K562 (cell line): ENCODE measurements at regions not wholly inside any gene's neighbourhood (a gene's known extent, or its start where the extent isn't known, plus 50 kb on each side); places are given as distances from the start of the nearest gene placed in this dataset.

Source experiments
- BRD4 ChIP-seq: fragments of 200-600 bp; sonication (generic); IDR thresholded peaks from 2 replicates; pipeline ENCODE4 v1.6.1; 2017; ENCODE audit warnings: inconsistent platforms
- ETS2 ChIP-seq: IDR thresholded peaks from 2 replicates; pipeline ENCODE4 v1.6.1; 2016; ENCODE audit warnings: borderline replicate concordance, missing genetic modification characterization, mild to moderate bottlenecking, moderate library complexity, missing compliant biosample characterization; ENCODE audit not compliant: poor library complexity, severe bottlenecking
- GATAD2B ChIP-seq: fragments of 450-650 bp; IDR thresholded peaks from 2 replicates; pipeline ENCODE4 v1.6.1; 2017; ENCODE audit warnings: mild to moderate bottlenecking, borderline replicate concordance
- HDAC8 ChIP-seq: fragments of 450-650 bp; IDR thresholded peaks from 2 replicates; pipeline ENCODE4 v1.6.1; 2016; ENCODE audit warnings: mild to moderate bottlenecking, missing genetic modification characterization, moderate library complexity, missing compliant biosample characterization
- PHB ChIP-seq: fragments of 250-450 bp; sonication (Bioruptor Pico); IDR thresholded peaks from 2 replicates; pipeline ENCODE4 v1.5.0; 2021
- TAF1 ChIP-seq: IDR thresholded peaks from 2 replicates; pipeline ENCODE4 v1.6.1; 2011; ENCODE audit warnings: mild to moderate bottlenecking, low read length, moderate library complexity; ENCODE audit not compliant: insufficient read depth, control insufficient read depth, severe bottlenecking; ENCODE audit errors: extremely low read depth
- THRAP3 ChIP-seq: fragments of 450-650 bp; IDR thresholded peaks from 2 replicates; pipeline ENCODE4 v1.6.1; 2016; ENCODE audit warnings: mild to moderate bottlenecking, inconsistent platforms, borderline replicate concordance
- UBTF ChIP-seq, 2 experiments: IDR thresholded peaks; 2 replicates each; pipeline ENCODE4 v1.6.1; 2012; ENCODE audit warnings: improper control_type of control experiment in 2 of 2, low read depth in 2 of 2, low read length in 2 of 2, borderline replicate concordance in 1 of 2
- ZNF263 ChIP-seq: sonication (generic); formaldehyde crosslinking; IDR thresholded peaks from 2 replicates; pipeline ENCODE4 v1.8.0; 2022; ENCODE audit warnings: mild to moderate bottlenecking, missing genetic modification reagents, borderline replicate concordance
- TF ChIP-seq, protein P1 (sequence below), 2 experiments: fragments of 450-650 bp in 1 of 2; sonication (generic) in 1 of 2; formaldehyde crosslinking in 1 of 2; IDR thresholded peaks; 2 replicates each; pipeline versions ENCODE4 v1.7.1 to v1.9.0; 2016 to 2022; ENCODE audit warnings: inconsistent platforms in 1 of 2, mild to moderate bottlenecking in 1 of 2, missing genetic modification reagents in 1 of 2

DNA sequence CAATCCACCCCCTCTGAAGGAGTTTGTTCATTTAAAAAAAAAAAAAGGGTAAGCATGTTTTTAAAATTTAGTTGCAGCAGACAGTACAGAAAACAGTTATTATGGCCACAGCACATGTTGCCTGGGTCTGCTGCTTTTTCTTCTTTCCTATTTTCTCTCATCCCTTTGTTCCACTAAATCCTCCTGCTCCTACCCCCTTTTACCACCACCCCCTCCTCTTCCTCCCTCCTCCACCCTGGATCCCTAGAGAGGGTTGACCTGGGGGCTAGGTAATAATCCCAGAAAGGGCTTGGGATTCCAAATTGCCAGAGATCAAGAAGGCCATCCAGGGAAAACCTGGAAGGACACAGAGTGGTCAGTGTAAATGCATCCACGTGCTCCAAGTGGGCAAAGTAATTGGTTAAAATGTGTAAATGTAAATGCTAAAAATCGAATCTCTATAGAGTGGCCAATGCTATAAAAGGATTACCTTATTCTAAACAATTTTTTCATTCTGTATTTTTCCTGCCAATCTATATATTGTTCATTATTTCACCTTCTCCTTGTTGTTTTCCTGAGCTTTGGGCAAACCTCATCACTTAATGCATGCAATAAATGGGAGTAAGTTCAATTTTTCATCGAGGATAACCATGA, 89.0 kb upstream of the PIK3CG start (continued):
- no peak for TF ChIP-seq TAF1
- no peak for TF ChIP-seq GATAD2B
- no peak for TF ChIP-seq UBTF (IDR thresholded peaks at IDR 0.05; ENCODE audit: borderline replicate concordance in 1 of 2, low read depth in 2 of 2, low read length in 2 of 2)
- TF ChIP-seq BRD4: no peak; the same call in none of the 2 replicates
- TF ChIP-seq HDAC8 (tag): no peak
- TF ChIP-seq THRAP3: no peak
- TF ChIP-seq, protein P1, sequence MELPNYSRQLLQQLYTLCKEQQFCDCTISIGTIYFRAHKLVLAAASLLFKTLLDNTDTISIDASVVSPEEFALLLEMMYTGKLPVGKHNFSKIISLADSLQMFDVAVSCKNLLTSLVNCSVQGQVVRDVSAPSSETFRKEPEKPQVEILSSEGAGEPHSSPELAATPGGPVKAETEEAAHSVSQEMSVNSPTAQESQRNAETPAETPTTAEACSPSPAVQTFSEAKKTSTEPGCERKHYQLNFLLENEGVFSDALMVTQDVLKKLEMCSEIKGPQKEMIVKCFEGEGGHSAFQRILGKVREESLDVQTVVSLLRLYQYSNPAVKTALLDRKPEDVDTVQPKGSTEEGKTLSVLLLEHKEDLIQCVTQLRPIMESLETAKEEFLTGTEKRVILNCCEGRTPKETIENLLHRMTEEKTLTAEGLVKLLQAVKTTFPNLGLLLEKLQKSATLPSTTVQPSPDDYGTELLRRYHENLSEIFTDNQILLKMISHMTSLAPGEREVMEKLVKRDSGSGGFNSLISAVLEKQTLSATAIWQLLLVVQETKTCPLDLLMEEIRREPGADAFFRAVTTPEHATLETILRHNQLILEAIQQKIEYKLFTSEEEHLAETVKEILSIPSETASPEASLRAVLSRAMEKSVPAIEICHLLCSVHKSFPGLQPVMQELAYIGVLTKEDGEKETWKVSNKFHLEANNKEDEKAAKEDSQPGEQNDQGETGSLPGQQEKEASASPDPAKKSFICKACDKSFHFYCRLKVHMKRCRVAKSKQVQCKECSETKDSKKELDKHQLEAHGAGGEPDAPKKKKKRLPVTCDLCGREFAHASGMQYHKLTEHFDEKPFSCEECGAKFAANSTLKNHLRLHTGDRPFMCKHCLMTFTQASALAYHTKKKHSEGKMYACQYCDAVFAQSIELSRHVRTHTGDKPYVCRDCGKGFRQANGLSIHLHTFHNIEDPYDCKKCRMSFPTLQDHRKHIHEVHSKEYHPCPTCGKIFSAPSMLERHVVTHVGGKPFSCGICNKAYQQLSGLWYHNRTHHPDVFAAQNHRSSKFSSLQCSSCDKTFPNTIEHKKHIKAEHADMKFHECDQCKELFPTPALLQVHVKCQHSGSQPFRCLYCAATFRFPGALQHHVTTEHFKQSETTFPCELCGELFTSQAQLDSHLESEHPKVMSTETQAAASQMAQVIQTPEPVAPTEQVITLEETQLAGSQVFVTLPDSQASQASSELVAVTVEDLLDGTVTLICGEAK (IDR thresholded peaks at IDR 0.05): 0 out of 2 replicates have a peak, but pooled peaks have one; percentile 13
- TF ChIP-seq, protein P1 (CRISPR knock-in tag; IDR thresholded peaks at IDR 0.05): no peak
- TF ChIP-seq ZNF263 (CRISPR knock-in tag): no peak
- TF ChIP-seq PHB (CRISPR knock-in tag): no peak
- peak; percentile 20 for TF ChIP-seq ETS2 (tag)
- TF ChIP-seq, all 486 proteins: peak for 47
